Loucy (cell line): ENCODE measurements at regions not wholly inside any gene's neighbourhood (a gene's known extent, or its start where the extent isn't known, plus 50 kb on each side); places are given as distances from the start of the nearest gene placed in this dataset.

Experiments
- H2AFZ ChIP-seq: fragments of 200-600 bp; sonication (generic); 2 replicates; pipeline ENCODE4 v1.6.0; 2016; ENCODE audit warnings: antibody characterized with exemption, mild to moderate bottlenecking, low read length, moderate library complexity
- H3F3A ChIP-seq: fragments of 200-600 bp; 2 replicates; pipeline ENCODE4 v1.6.0; 2016; ENCODE audit warnings: antibody characterized with exemption, low read depth, mild to moderate bottlenecking
- H3K27me3 ChIP-seq: fragments of 200-600 bp; sonication (generic); 2 replicates; pipeline ENCODE4 v1.6.1; 2014; ENCODE audit warnings: low read length, mild to moderate bottlenecking; ENCODE audit not compliant: insufficient read depth, poor library complexity, severe bottlenecking
- H3K36me3 ChIP-seq: fragments of 200-600 bp; sonication (generic); 2 replicates; pipeline ENCODE4 v1.6.1; 2016; ENCODE audit warnings: low read length; ENCODE audit not compliant: insufficient read depth
- H3K4me1 ChIP-seq: fragments of 200-600 bp; sonication (generic); 2 replicates; pipeline ENCODE4 v1.5.1; 2014; ENCODE audit warnings: low read length, mild to moderate bottlenecking; ENCODE audit not compliant: insufficient read depth, poor library complexity, severe bottlenecking
- H3K4me2 ChIP-seq: fragments of 200-600 bp; sonication (generic); 2 replicates; pipeline ENCODE4 v1.6.0; 2014; ENCODE audit warnings: antibody characterized with exemption, low read length, low read depth, mild to moderate bottlenecking; ENCODE audit not compliant: poor library complexity, severe bottlenecking
- H3K4me3 ChIP-seq: fragments of 200-600 bp; sonication (generic); 2 replicates; pipeline ENCODE4 v1.5.1; 2014; ENCODE audit warnings: low read length, mild to moderate bottlenecking, mixed read lengths; ENCODE audit not compliant: poor library complexity, severe bottlenecking
- H3K79me2 ChIP-seq: fragments of 200-600 bp; sonication (generic); 2 replicates; pipeline ENCODE4 v1.6.1; 2014; ENCODE audit warnings: low read length; ENCODE audit not compliant: insufficient read depth
- H3K9ac ChIP-seq: fragments of 200-600 bp; sonication (generic); 2 replicates; pipeline ENCODE4 v1.6.0; 2014; ENCODE audit warnings: mild to moderate bottlenecking, low read depth, low read length, moderate library complexity; ENCODE audit not compliant: poor library complexity, severe bottlenecking
- H3K9me2 ChIP-seq: fragments of 200-600 bp; sonication (generic); replicated peaks from 2 replicates; pipeline ENCODE4 v1.6.1; 2016; ENCODE audit warnings: low read depth, low read length, mixed read lengths
- H3K9me3 ChIP-seq: fragments of 200-600 bp; sonication (generic); 2 replicates; pipeline ENCODE4 v1.6.1; 2014; ENCODE audit warnings: mild to moderate bottlenecking, antibody characterized with exemption, low read length, low read depth; ENCODE audit not compliant: insufficient read depth
- H4K20me1 ChIP-seq: fragments of 200-600 bp; sonication (generic); 2 replicates; pipeline ENCODE4 v1.6.0; 2014; ENCODE audit warnings: antibody characterized with exemption, low read length, mild to moderate bottlenecking; ENCODE audit not compliant: insufficient read depth, poor library complexity, severe bottlenecking
- CTCF ChIP-seq: fragments of 200-600 bp; sonication (generic); conservative IDR thresholded peaks from 2 replicates; pipeline ENCODE4 v1.5.1; 2014; ENCODE audit warnings: mild to moderate bottlenecking, antibody characterized with exemption, low read length
- EZH2phosphoT487 ChIP-seq: fragments of 200-600 bp; IDR thresholded peaks from 2 replicates; pipeline ENCODE4 v1.6.1; 2018; ENCODE audit warnings: antibody characterized with exemption, mild to moderate bottlenecking, moderate library complexity, borderline replicate concordance

GRCh38 chr15:39396979-39397615 lies 183.8 kb upstream of the THBS1 start:
- Histone ChIP-seq H3K36me3 (no peaks in the 10 kb centered on the region), H3K9me2 (no peaks in the 10 kb centered on the region), H3F3A (no peaks in the 10 kb centered on the region), H4K20me1 (no peaks in the 10 kb centered on the region), H3K4me1 (peaks cover 32% of the 10 kb centered on the region), H2AFZ (no peak overlapping the region), H3K27me3 (no peaks in the 10 kb centered on the region), H3K4me2 (peak overlapping the region; percentile 5), H3K9me3 (no peaks in the 10 kb centered on the region), H3K9ac (no peak overlapping the region), H3K4me3 (no peak overlapping the region), H3K79me2 (no peaks in the 10 kb centered on the region)
- no peak for TF ChIP-seq CTCF
- TF ChIP-seq EZH2phosphoT487, result no peak

GRCh38 chr15:39397883-39398282 lies 183.0 kb upstream of the THBS1 start:
- Histone ChIP-seq H3K9ac (no peak overlapping the region), H3K79me2 (no peaks in the 10 kb centered on the region), H3K4me2 (peak overlapping the region; percentile 5), H3K9me3 (no peaks in the 10 kb centered on the region), H3K4me1 (peaks cover 30% of the 10 kb centered on the region), H3K36me3 (no peaks in the 10 kb centered on the region), H2AFZ (no peak overlapping the region), H3K9me2 (no peaks in the 10 kb centered on the region), H4K20me1 (no peaks in the 10 kb centered on the region), H3K4me3 (no peak overlapping the region), H3F3A (no peaks in the 10 kb centered on the region), H3K27me3 (no peaks in the 10 kb centered on the region)
- TF ChIP-seq EZH2phosphoT487 (no peak), CTCF (no peak)

GRCh38 chr15:39399600-39399999 lies 181.3 kb upstream of the THBS1 start:
- no peaks in the 10 kb centered on the region for H3K36me3 ChIP-seq
- TF ChIP-seq CTCF (no peak), EZH2phosphoT487 (no peak)
- no peak overlapping the region for H3K4me2 ChIP-seq
- H3K79me2 ChIP-seq, result no peaks in the 10 kb centered on the region
- no peaks in the 10 kb centered on the region for H4K20me1 ChIP-seq
- no peaks in the 10 kb centered on the region for H3K9me2 ChIP-seq
- no peaks in the 10 kb centered on the region for H3K27me3 ChIP-seq
- no peaks in the 10 kb centered on the region for H3F3A ChIP-seq
- H3K4me3 ChIP-seq, result no peak overlapping the region
- no peak overlapping the region for H3K9ac ChIP-seq
- no peak overlapping the region for H2AFZ ChIP-seq
- no peaks in the 10 kb centered on the region for H3K9me3 ChIP-seq
- peaks cover 21% of the 10 kb centered on the region for H3K4me1 ChIP-seq
